ENCODE measurements at regions not wholly inside any gene's neighbourhood (a gene's known extent, or its start where the extent isn't known, plus 50 kb on each side); places are given as distances from the start of the nearest gene placed in this dataset.

- DNase-seq: no peak
Measured at GRCh38 chr10:15462253-15462897, 91.3 kb upstream of the FAM171A1 start.

DNA sequence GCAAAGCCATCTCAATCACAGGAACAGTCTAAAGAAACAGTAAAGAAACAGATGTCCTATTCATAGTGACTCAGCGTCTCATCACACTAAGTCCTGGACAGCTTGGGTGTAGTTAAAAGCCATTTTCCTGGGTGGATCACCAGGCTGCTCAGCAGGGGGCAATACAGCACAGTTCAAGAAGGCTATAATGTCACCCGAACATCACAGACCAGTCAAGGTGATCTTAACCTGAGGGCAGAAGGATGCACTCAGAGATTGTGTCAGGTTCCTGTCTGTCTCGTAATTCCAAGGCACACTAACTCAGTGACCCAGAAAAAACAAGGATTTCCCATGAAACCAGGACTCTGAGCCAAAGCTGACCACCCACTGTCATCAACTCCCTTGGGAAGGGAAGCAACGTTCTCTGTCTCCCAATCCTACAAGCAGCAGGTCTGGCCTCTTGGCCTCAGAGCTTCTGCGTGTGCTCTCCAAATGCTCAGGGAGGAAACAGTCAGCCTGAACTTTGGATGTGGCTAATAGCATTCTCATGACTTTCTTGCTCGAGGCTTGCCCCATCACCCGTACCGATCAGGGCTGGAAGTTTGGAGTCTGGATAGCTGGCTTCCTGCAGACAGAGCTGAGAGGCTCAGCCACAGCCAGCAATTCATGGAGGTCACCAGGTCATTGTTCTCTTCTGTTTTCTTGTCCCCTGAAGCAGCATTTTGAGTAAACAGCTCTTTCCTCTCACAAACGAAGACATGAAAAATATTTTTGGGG, 90.4 kb upstream of the FAM171A1 start:
- DNase-seq: peak in 1 of 58 donors; percentile 1

DNA sequence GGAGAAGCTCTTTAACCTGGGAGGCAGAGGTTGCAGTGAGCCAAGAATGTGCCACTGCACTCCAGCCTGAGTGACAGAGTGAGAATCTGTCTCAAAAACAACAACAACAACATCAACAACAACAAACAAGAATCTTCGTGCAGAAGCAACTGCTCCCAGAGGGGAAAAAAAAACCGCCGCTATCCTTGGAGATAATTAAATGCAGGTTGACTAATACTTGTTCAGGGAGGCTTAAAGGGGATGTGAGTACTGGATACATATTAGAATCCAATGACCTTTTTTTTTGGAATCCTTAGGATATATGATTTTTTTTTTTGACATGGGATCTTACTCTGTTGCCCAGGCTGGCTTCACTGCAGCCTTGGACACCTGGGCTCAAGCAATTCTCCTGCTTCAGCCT, 89.6 kb upstream of the FAM171A1 start:
- DNase-seq: no peak

- no peak for DNase-seq
Measured at GRCh38 chr10:15459218-15459617, 88.1 kb upstream of the FAM171A1 start.

DNA sequence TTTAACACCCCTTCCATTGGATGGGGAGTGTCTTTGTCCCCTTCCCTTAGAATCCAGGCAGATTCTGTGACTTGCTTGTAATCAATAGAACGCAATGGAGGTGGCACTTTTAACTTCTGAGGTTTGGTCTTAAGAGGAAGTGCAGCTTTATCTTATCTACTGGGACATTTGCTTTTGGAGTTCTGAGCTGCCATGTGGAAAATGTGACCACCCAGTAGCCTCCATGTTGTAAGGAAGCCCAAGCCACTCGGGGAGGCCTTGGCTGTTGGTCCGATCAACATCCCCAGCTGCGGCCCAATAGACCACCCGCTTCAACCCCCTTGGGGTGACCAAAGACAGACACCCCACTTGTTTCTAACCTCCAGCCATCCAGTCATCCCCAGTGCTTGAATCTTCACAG, 86.3 kb upstream of the FAM171A1 start:
- no peak for DNase-seq

- no peak for DNase-seq
Measured at GRCh38 chr10:15455456-15455855, 84.4 kb upstream of the FAM171A1 start.

DNA sequence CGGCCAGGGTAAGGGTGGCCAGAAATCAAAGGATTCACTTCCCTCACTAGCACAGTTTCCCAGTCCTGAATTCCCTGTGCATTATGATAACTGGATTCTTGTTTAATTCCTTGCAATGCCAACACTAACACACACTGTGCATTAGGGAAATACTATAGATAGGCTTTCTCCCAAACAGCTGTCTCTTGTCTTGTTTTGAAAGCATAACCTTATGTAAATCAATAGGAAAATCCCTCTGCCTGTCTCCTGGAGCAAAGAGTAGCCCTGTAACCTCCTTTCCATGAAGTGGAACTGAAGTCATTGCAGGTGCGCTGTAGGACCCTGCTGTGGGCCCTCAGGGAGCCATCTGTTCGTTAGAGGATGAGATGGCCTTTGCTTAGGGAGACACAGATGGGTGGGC, 82.8 kb upstream of the FAM171A1 start:
- DNase-seq: no peak

- DNase-seq: no peak
Measured at GRCh38 chr10:15453457-15453856, 82.4 kb upstream of the FAM171A1 start.

GRCh38 chr10:15452545-15452944, 81.5 kb upstream of the FAM171A1 start:
- no peak for DNase-seq

- no peak for DNase-seq
Measured at GRCh38 chr10:15451137-15452094, 80.3 kb upstream of the FAM171A1 start.

DNA sequence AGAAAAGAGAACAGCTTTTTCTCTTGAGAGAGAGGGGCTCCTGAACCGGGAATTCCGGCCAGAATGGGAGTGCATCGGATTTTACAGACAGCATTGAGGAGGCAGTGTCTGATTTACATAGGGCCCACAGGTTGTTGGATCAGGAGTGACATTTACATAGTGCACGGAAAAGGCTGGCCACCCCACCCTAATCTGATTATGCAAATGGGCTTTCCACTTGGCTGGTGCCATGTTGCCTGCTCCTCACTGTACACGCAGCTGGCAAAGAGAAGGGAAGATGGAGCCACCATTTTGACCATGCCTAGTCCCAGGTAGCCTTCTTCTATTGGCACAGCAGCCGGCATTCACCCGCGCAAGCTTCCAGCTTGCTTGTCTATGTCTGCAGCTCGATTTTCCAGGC, 77.5 kb upstream of the FAM171A1 start:
- no peak for DNase-seq

DNA sequence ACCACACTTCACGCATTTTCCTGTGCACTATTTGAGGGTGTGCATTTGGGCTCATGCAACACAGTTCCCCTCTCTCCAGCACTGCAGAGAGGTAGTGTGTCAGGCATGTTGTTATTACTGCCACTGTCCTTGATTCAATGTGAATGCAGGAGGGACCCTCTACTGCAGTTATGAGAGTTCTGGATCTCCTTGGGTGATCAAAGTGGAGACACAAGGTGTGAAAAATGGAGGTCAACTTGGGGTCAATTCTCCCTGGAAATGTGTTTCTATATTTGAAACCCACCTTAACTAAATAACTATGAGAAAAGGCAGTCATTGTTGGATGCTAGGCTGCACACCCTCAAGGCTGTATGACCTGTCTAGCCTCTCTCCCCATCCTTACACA, 73.9 kb upstream of the FAM171A1 start:
- DNase-seq: no peak

- no peak for DNase-seq
Measured at GRCh38 chr10:15444105-15445005, 73.3 kb upstream of the FAM171A1 start.

- DNase-seq: no peak
Measured at GRCh38 chr10:15442056-15442455, 71.0 kb upstream of the FAM171A1 start.

GRCh38 chr10:15440204-15440711, 69.2 kb upstream of the FAM171A1 start:
- no peak for DNase-seq

DNA sequence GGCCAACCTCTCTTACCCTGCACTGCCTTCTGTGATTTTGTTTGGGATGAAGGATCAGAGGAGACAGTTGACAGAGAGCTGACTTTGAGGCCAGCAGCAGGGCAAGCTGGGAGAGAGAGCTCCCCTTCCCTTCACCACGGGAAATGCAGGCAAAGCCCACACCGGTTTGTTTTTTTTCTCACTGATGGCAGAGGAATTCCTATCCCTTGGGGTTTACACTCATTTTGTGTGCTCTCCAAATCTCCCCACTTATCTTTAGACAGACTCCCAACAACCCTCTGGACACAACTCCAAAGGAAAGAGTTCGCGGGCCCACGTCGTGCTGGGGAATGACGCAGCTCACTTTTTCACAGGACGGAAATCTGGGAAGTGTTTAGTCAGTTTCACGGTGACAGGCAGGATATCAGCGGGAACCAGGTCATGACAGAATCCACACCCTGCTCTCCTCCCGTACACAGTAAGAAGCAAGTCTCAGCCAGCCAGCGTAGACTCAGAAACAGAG, 68.3 kb upstream of the FAM171A1 start:
- peak in 1 of 58 donors; percentile 4 for DNase-seq

- DNase-seq: no peak
Measured at GRCh38 chr10:15436696-15437095, 65.6 kb upstream of the FAM171A1 start.

- DNase-seq: peak in 8 of 58 donors; percentile 1 to 54 (median 8)
Measured at GRCh38 chr10:15433850-15434537, 62.9 kb upstream of the FAM171A1 start.

- DNase-seq: no peak
Measured at GRCh38 chr10:15432266-15432665, 61.2 kb upstream of the FAM171A1 start.

Measured in anterior cingulate cortex (tissue), 58 donors.